ENCODE measurements at regions not wholly inside any gene's neighbourhood (a gene's known extent, or its start where the extent isn't known, plus 50 kb on each side); places are given as distances from the start of the nearest gene placed in this dataset.

- TF ChIP-seq YY1 (IDR thresholded peaks at IDR 0.05; ENCODE audit: insufficient read depth, insufficient read length) (no peak), ZNF274 (IDR thresholded peaks at IDR 0.05; ENCODE audit: low read depth, low read length) (no peak), SUZ12 (IDR thresholded peaks at IDR 0.05; ENCODE audit: extremely low read depth, insufficient read depth, insufficient read length) (no peak)
Measured at GRCh38 chr11:79739591-79739990, 298.8 kb upstream of the TENM4 start.
